Psoas muscle (tissue), 7 donors: ENCODE measurements at regions not wholly inside any gene's neighbourhood (a gene's known extent, or its start where the extent isn't known, plus 50 kb on each side); places are given as distances from the start of the nearest gene placed in this dataset.

ENCODE experiments used
- ATAC-seq, 4 donors: fragments of 200-7000 bp; cut with Tn5 transposase; one replicate each; pipeline ENCODE4 v1.9.1; 2020; ENCODE audit warnings: moderate library complexity in 3 of 4, mild to moderate bottlenecking in 2 of 4
- DNase-seq, 2 donors: peaks; one replicate each; pipeline ENCODE4 v3.0.0-alpha.2; 2020
- H3K27ac ChIP-seq: fragments of 200-600 bp; one replicate; pipeline ENCODE4 v1.8.0; 2022
- H3K27me3 ChIP-seq, 3 donors: fragments of 200-600 bp in 1 of 3; one replicate each; pipeline versions ENCODE4 v1.6.1 to v1.8.0; 2013 to 2022; ENCODE audit warnings: low read length in 2 of 3, mild to moderate bottlenecking in 2 of 3, moderate library complexity in 1 of 3; ENCODE audit not compliant: insufficient read depth in 3 of 3
- H3K36me3 ChIP-seq, 2 donors: fragments of 200-600 bp in 1 of 2; one replicate each; pipeline versions ENCODE4 v1.6.1 to v1.8.0; 2013 to 2022; ENCODE audit warnings: low read depth in 1 of 2, mild to moderate bottlenecking in 1 of 2, moderate library complexity in 1 of 2; ENCODE audit not compliant: insufficient read depth in 1 of 2
- H3K4me1 ChIP-seq: fragments of 200-600 bp; one replicate; pipeline ENCODE4 v1.8.0; 2022
- H3K4me3 ChIP-seq: fragments of 200-600 bp; one replicate; pipeline ENCODE4 v1.8.0; 2022; ENCODE audit warnings: mild to moderate bottlenecking
- H3K9me3 ChIP-seq: fragments of 200-600 bp; one replicate; pipeline ENCODE4 v1.8.0; 2022
- WGBS, 3 donors: extraction: QIAGEN DNeasy Blood & Tissue Kit; methylation state at CpG; one replicate each; pipeline versions ENCODE4 v1.1.6 to v1.1.7; 2013; 5-methylcytosine and 5-hydroxymethylcytosine counted together
- intact Hi-C, 2 donors: fragments of 100-400 bp; cut with DNase I; formaldehyde crosslinking; loops; one replicate each; pipeline versions ENCODE4 v1.11.0 to v1.14.2; 2022
- TF ChIP-seq, protein P1 (sequence below): fragments of 200-600 bp; IDR thresholded peaks from one replicate; pipeline ENCODE4 v1.8.0; 2022; ENCODE audit warnings: antibody characterized with exemption
- donor health status: healthy with polysubstance abuse.
- donor health status: DM: no; HTN: no; CAD: no; lungs with moderate emphysema.
- donor health status: Bipolar disorder and iron deficiency.
- donor health status: healthy.
- donor health status: DM: yes; HTN: yes; CAD: no.
- donor health status: DM: no; HTN: no; CAD: no.
- donor health status: DM: yes; HTN: yes; CAD: no.

DNA sequence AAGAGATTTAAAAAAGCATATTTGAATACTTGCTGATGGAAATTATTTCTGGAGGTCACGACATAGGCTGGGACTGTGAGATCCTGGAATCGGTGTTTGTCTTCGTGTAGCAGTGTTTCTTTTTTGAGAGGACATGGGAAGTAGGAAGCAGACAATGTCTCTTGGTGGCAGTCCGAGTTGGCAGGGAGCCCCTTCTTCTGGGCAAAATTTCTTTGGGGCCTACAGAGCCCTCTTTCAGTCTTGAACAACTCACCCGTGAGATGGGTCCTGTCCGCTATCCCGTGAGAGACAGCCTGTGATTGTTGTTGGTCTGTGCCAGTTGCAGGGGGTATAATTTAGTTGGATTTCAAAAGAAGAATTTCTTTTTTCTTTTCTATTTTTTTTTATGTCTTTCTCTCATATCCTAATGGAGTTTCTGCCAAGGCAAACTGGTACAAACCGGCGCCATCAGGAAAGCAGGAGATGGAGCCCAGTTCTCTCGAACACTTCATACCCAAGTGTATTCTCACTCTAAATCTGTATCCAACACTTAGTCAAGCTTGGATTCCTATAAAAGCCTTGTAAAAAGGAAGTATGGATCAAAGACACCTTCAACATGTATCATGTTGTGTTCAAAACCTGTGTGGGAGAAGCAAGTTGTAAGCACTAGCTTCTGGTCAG lies 785.1 kb downstream of the MAFB start:
- Histone ChIP-seq H3K9me3 (no peaks in the 10 kb centered on the region), H3K4me1 (no peaks in the 10 kb centered on the region), H3K27me3 (no peaks in the 10 kb centered on the region), H3K4me3 (no peak overlapping the region), H3K27ac (no peak overlapping the region), H3K36me3 (no peaks in the 10 kb centered on the region)
- WGBS, 3 donors: 80 to 88% (median 82%) methylated on average over 10 of the region's 10 CpGs
- ATAC-seq: no peak
- intact Hi-C loops: no loop called here
- no peak for DNase-seq
- TF ChIP-seq, protein P1, sequence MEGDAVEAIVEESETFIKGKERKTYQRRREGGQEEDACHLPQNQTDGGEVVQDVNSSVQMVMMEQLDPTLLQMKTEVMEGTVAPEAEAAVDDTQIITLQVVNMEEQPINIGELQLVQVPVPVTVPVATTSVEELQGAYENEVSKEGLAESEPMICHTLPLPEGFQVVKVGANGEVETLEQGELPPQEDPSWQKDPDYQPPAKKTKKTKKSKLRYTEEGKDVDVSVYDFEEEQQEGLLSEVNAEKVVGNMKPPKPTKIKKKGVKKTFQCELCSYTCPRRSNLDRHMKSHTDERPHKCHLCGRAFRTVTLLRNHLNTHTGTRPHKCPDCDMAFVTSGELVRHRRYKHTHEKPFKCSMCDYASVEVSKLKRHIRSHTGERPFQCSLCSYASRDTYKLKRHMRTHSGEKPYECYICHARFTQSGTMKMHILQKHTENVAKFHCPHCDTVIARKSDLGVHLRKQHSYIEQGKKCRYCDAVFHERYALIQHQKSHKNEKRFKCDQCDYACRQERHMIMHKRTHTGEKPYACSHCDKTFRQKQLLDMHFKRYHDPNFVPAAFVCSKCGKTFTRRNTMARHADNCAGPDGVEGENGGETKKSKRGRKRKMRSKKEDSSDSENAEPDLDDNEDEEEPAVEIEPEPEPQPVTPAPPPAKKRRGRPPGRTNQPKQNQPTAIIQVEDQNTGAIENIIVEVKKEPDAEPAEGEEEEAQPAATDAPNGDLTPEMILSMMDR: no peak

DNA sequence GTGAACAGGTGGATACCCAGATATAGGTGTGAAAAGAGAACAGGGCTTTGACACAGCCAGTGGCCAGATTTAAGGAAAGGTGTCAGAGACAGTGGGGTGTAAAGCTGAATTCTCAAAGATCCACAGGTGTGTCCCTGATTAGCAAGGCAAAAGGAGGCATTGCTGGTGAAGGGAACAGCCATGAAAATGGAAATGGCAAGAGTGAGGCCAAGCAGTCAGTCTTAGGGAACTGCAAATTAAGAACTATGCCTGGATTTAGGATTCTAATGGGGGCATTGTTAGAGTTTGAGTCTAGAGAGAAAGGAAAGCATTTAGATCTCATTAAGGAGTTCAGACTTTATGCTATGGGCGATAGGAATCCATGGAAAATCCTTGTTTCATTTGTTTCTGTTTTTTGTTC lies 789.2 kb downstream of the MAFB start:
- TF ChIP-seq, protein P1: no peak
- H3K4me1 ChIP-seq: no peaks in the 10 kb centered on the region
- H3K4me3 ChIP-seq: no peak overlapping the region
- H3K27me3 ChIP-seq: no peaks in the 10 kb centered on the region
- intact Hi-C loops: no loop called here
- no peak for ATAC-seq
- H3K36me3 ChIP-seq: no peaks in the 10 kb centered on the region
- H3K9me3 ChIP-seq: no peaks in the 10 kb centered on the region
- DNase-seq: no peak
- 95 to 100% (median 98%) methylated on average over 1 of the region's 1 CpG for WGBS, 3 donors
- no peak overlapping the region for H3K27ac ChIP-seq

DNA sequence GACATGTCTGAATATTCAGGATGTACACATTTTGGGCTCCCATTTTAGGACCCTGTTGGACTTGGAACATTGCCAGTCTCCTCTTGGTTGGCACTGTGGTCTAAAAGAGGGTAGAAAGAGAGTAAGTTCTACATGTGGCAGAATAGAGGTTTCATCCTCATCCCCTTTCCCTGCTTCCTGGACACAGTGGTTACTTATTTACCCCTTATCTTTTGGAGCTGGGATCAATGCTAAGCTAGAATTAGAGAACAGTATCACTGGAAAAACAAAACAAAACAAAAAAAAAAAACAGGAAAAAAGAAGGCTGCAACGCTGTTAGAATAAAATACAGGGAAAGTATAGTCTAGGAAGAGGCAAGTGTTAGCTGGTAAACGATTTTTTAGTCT lies 790.6 kb downstream of the MAFB start:
- Histone ChIP-seq H3K4me1 (no peaks in the 10 kb centered on the region), H3K27ac (no peak overlapping the region)
- intact Hi-C loops: no loop called here

DNA sequence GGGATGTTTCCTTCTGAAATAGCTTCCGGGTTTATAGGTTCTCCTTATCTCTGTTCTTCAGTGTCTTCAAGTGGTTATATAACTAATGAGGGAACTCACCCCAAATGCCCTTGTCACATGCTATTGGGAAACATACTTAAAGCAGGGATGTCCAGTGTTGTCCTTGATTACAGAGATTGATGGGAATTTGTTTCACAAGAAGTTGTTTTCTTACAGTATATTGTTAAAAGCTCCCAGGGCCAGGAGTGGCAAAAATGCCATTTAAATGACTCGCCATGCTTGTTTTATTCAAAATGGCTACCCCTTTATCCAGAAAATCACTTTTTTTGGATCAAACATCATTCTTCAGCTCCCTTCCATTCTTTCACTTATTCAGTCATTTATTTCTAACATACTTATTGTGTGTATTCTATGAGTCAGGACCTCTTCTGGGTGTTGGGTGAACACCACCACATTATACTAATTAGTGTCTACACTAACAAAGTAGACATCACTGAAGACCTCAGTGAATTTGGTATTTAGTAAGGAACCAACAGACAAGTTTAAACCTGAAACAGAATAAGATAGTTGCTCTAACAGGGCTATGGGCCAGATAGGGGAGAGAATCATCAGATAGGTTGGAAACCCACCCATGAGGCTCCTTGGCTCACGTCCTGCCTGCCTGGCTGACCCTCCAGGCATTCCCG lies 791.1 kb downstream of the MAFB start:
- no peak for ATAC-seq
- H3K27ac ChIP-seq: no peak overlapping the region
- H3K4me1 ChIP-seq: no peaks in the 10 kb centered on the region
- intact Hi-C loops: no loop called here
- no peaks in the 10 kb centered on the region for H3K9me3 ChIP-seq
- TF ChIP-seq, protein P1: no peak
- H3K36me3 ChIP-seq: no peaks in the 10 kb centered on the region
- 90 to 91% (median 91%) methylated on average over 4 of the region's 4 CpGs for WGBS, 3 donors
- H3K27me3 ChIP-seq: no peaks in the 10 kb centered on the region
- no peak overlapping the region for H3K4me3 ChIP-seq
- no peak for DNase-seq

More for the DNA sequence above, 790.6 kb downstream of the MAFB start:
- Histone ChIP-seq H3K9me3 (no peaks in the 10 kb centered on the region), H3K27me3 (no peaks in the 10 kb centered on the region), H3K36me3 (no peaks in the 10 kb centered on the region), H3K4me3 (no peak overlapping the region)
- TF ChIP-seq, protein P1: no peak
- DNase-seq (no peak), ATAC-seq (no peak)
- 40 to 82% (median 41%) methylated on average over 2 of the region's 2 CpGs for WGBS, 3 donors
